NCI-H2227 (cell line): ENCODE measurements at regions not wholly inside any gene's neighbourhood (a gene's known extent, or its start where the extent isn't known, plus 50 kb on each side); places are given as distances from the start of the nearest gene placed in this dataset.

ENCODE experiments used
- DNase-seq: peaks from one replicate; lab custom pipeline; 2025; ENCODE audit not compliant: unreplicated experiment; lab: John Stamatoyannopoulos, UW

DNA sequence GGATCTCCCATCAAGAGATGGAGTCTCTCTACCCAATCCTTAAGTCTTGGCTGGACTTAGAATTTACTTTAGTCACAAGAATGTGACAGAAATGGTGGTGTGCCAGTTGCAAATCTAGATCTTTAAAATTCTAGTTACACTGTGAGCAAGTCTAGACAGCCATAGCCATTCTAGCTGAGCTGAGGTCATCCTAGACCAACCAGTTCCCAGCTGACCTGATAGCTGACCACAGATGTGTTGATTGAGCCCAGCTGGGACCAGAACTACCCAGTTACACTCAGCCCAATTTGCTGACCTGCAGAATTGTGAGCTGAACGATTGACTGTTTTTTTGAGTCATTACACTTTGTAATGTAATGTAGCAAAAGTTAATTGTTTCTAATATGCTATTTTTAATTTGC is 251.8 kb downstream of the ADGRL2 start:
- no peak for DNase-seq

DNA sequence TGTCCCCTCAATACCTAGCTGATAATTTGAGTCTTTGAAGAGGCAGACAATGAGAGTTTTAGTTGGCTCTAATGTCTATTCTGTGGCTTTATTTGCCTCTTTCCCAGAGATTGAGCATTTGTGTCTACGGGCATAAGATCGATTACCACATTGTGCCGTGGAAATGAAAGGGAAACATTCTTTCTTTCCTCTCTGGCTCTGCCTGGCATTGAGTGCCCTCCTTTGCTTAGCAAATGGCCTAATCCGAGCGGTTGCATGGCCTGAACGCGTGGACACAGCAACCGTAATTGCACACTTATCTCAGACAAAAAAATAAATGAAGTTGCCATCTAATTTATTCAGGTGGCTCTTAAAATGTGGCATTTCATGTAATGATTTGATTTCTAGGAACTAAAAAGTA is 247.9 kb downstream of the ADGRL2 start:
- no peak for DNase-seq

DNA sequence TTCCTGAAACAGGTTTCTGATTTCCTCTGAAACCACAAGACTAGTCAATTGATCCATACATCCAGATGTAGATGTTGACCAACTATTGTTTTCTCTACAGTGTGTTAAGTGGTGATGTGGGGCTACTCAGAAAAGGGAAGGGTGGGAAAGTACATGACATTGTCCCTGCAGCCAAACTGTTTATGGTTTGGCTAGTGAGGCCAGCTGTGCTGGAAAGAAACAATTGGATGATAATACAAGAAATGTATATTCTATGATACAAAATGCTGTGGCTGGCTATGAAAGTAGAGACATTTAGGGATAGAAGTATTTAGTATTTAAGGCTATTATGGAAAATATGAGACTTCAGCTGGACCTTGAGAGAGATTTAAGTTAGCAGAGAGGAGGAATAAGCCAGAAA is 244.5 kb downstream of the ADGRL2 start:
- DNase-seq, result no peak

DNA sequence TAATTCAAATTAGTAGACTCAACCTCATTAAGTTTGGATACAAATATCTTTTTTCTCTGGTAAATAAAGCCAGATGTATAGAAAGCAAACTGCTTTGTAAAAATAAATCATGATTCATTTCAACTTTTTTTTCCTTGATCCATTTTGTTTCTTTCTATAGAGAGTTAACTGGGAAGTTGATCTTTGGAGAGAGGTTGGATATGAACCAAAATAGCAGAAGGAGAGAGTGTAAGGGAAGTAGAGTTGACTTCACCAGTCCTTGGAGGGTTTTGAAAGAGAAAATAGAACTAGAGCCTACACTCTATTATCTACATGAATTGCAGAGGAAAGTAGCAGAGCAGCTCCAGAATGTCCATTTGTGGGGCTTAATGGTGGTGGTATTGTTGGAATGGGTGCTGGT is 243.8 kb downstream of the ADGRL2 start:
- no peak for DNase-seq

DNA sequence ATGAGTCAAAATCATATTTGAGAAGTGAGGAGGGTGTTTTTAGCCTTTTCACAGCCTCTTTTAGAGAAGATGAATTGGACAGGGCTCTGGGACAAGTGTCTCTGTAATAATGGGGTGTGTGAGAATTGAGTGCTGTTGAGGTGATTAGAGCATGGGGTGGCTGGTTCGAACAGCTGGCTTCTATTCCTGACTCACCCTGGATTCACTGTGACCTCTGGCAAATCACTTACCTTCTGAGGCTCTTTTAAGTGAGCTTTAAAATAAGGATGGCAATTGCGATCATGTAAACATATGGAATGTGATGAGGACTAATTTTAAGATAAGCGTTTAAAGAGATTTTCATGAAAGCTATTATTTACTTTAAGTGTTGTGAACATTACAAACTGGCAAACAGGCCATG is 243.4 kb downstream of the ADGRL2 start:
- DNase-seq, result peak; percentile 5

DNA sequence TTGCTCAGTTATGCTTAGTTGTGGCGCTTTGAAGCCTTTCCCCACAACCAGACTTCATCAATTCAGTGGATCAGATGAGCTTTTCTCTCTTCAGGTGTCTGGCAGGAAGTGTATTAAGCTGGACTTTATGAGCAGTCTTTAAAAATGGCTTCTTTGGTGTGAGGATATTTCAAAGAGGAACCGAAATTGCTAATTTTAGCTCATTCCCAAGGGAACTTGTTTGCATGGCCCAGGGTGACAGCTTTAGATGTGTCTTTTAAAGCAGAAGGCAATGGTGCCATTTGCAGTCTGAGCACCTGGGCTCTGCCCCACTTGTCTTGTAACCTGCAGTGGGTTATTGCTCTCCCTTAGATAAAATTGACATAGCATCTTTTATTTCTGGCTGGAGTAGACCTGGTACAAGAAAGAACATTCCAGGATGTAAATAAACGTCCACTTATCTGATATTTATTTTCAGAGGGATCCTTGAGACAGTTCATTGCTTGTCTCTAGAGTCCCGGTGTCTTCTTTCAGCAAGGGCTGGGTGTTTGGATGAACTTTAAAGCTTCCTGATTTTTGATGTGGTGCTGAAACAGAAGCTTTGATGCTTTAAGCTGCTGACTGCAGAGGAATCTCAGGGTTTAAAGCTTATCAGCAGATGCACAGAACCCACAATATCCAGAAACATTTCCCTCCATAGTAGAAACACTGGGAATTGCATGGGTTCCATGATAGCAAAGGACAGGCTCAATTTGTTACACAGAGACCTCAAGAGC is 241.7 kb downstream of the ADGRL2 start:
- DNase-seq, result no peak
